Esophagus squamous epithelium (tissue), 4 donors: ENCODE measurements at regions not wholly inside any gene's neighbourhood (a gene's known extent, or its start where the extent isn't known, plus 50 kb on each side); places are given as distances from the start of the nearest gene placed in this dataset.

Source experiments
- CTCF ChIP-seq, 6 experiments: fragments of 450-650 bp in 4 of 6; fragments of 200-600 bp in 2 of 6; sonication (generic) in 2 of 6; IDR thresholded peaks; one replicate each; pipeline ENCODE4 v1.5.1; 2016 to 2019; ENCODE audit warnings: antibody characterized with exemption in 6 of 6, mild to moderate bottlenecking in 4 of 6, moderate library complexity in 4 of 6
- POLR2A ChIP-seq, 4 donors: fragments of 450-650 bp; IDR thresholded peaks; one replicate each; pipeline ENCODE4 v1.6.1; 2017; ENCODE audit warnings: antibody characterized with exemption in 4 of 4, mild to moderate bottlenecking in 4 of 4, moderate library complexity in 3 of 4

- TF ChIP-seq CTCF (IDR thresholded peaks at IDR 0.05) (no peak), POLR2A (IDR thresholded peaks at IDR 0.05) (no peak)
Observed at GRCh38 chr4:26223155-26223554, 97.7 kb upstream of the RBPJ start.
